SK-N-MC (cell line): ENCODE measurements at regions not wholly inside any gene's neighbourhood (a gene's known extent, or its start where the extent isn't known, plus 50 kb on each side); places are given as distances from the start of the nearest gene placed in this dataset.

Experiments used
- EZH2 ChIP-seq: fragments of 200-600 bp; sonication (generic); IDR thresholded peaks from one replicate; pipeline ENCODE4 v1.6.1; 2017; ENCODE audit warnings: antibody characterized with exemption
- FOXP2 ChIP-seq: optimal IDR thresholded peaks from 2 replicates; pipeline ENCODE3; 2011; ENCODE audit warnings: mild to moderate bottlenecking, moderate library complexity; ENCODE audit not compliant: insufficient read depth; ENCODE audit errors: extremely low read length, control extremely low read depth

DNA sequence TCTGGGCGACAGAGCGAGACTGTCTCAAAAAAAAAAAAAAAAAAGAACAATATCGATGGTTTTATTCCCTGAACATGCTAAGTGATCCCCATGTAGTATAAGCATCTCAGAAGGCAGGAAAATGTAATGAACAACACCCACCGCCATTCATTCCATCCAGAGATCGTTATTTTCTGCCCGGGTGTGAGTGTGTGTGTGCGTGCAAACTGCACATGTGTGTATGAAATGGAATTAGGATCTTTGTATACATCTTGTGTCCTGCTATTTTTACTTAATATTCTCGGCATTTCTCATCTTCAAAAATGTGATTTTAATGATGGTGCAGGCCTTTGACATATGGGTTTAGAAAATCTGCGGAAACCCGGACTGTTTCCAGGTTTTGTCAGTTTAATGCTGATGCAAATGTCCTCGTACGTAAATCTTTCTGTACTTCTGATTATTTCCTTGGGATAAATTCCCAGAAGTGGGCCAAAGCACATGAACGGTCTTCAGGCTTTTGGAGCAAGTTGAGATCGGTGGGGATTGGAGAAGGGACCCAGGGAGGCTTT lies 254.8 kb downstream of the SEC14L1 start:
- TF ChIP-seq EZH2 (no peak), FOXP2 (no peak)
